Neural progenitor cell (in vitro differentiated cells): ENCODE measurements at regions not wholly inside any gene's neighbourhood (a gene's known extent, or its start where the extent isn't known, plus 50 kb on each side); places are given as distances from the start of the nearest gene placed in this dataset.

Experiments
- DNase-seq: peaks from one replicate; pipeline ENCODE4 v3.0.0-alpha.2; 2016; ENCODE audit warnings: low spot score
- H2AFZ ChIP-seq: fragments of 200-600 bp; sonication (generic); replicated peaks from 2 replicates; pipeline ENCODE4 v1.6.1; 2016; ENCODE audit warnings: antibody characterized with exemption
- H3F3A ChIP-seq: fragments of 200-600 bp; sonication (generic); 2 replicates; pipeline ENCODE4 v1.6.1; 2016; ENCODE audit warnings: antibody characterized with exemption, low read depth
- H3K27ac ChIP-seq: fragments of 200-600 bp; sonication (generic); 2 replicates; pipeline ENCODE4 v1.5.1; 2016; ENCODE audit warnings: mild to moderate bottlenecking
- H3K27me3 ChIP-seq: fragments of 200-600 bp; sonication (generic); 2 replicates; pipeline ENCODE4 v1.6.1; 2016; ENCODE audit warnings: mild to moderate bottlenecking, moderate library complexity
- H3K36me3 ChIP-seq: fragments of 200-600 bp; sonication (generic); 2 replicates; pipeline ENCODE4 v1.5.1; 2016
- H3K4me1 ChIP-seq: fragments of 200-600 bp; sonication (generic); 2 replicates; pipeline ENCODE4 v1.6.1; 2016; ENCODE audit warnings: mixed run types
- H3K4me2 ChIP-seq: fragments of 200-600 bp; sonication (generic); 2 replicates; pipeline ENCODE4 v1.6.1; 2016
- H3K4me3 ChIP-seq: fragments of 200-600 bp; sonication (generic); 2 replicates; pipeline ENCODE4 v1.5.1; 2016
- H3K79me2 ChIP-seq: fragments of 200-600 bp; sonication (generic); 2 replicates; pipeline ENCODE4 v1.6.1; 2016; ENCODE audit warnings: low read depth
- H3K9ac ChIP-seq: fragments of 200-600 bp; sonication (generic); 2 replicates; pipeline ENCODE4 v1.6.1; 2016
- H3K9me3 ChIP-seq: fragments of 200-600 bp; sonication (generic); 2 replicates; pipeline ENCODE4 v1.5.1; 2016; ENCODE audit warnings: low read depth
- H4K20me1 ChIP-seq: fragments of 200-600 bp; sonication (generic); 2 replicates; pipeline ENCODE4 v1.6.1; 2016; ENCODE audit warnings: low read depth
- H3K27ac Mint-ChIP-seq: 3 replicates; pipeline ENCODE4 v1.8.0; 2021; ENCODE audit warnings: mixed read lengths
- H3K27me3 Mint-ChIP-seq: 2 replicates; pipeline ENCODE4 v1.8.0; 2022; ENCODE audit warnings: low read depth, mild to moderate bottlenecking, inconsistent platforms, moderate library complexity, mixed read lengths; ENCODE audit not compliant: insufficient read depth
- H3K36me3 Mint-ChIP-seq: 3 replicates; pipeline ENCODE4 v1.8.0; 2021; ENCODE audit warnings: mixed read lengths
- H3K4me1 Mint-ChIP-seq: 3 replicates; pipeline ENCODE4 v1.8.0; 2021; ENCODE audit warnings: mixed read lengths
- H3K4me3 Mint-ChIP-seq: 3 replicates; pipeline ENCODE4 v1.8.0; 2021; ENCODE audit warnings: mild to moderate bottlenecking, moderate library complexity, mixed read lengths
- H3K9me3 Mint-ChIP-seq: 3 replicates; pipeline ENCODE4 v1.8.0; 2020; ENCODE audit warnings: mixed read lengths
- CTCF ChIP-seq: fragments of 200-600 bp; sonication (generic); IDR thresholded peaks from 2 replicates; pipeline ENCODE4 v1.5.1; 2017; ENCODE audit warnings: antibody characterized with exemption, mild to moderate bottlenecking
- EZH2 ChIP-seq: fragments of 200-600 bp; sonication (generic); IDR thresholded peaks from 2 replicates; pipeline ENCODE4 v1.6.1; 2017; ENCODE audit warnings: antibody characterized with exemption, mild to moderate bottlenecking, moderate library complexity
- EZH2phosphoT487 ChIP-seq: fragments of 200-600 bp; sonication (generic); IDR thresholded peaks from 2 replicates; pipeline ENCODE4 v1.6.1; 2017; ENCODE audit warnings: antibody characterized with exemption

GRCh38 chr7:81433206-81433605 is 336.6 kb downstream of the HGF start:
- no peaks in the 10 kb centered on the region for H3K79me2 ChIP-seq
- H3K27ac ChIP-seq, result no peak overlapping the region
- H3F3A ChIP-seq, result no peaks in the 10 kb centered on the region
- H3K27ac Mint-ChIP-seq, result no peak overlapping the region
- H3K4me3 ChIP-seq, result no peak overlapping the region
- no peak overlapping the region for H3K9ac ChIP-seq
- H3K4me1 Mint-ChIP-seq, result peaks cover 14% of the 10 kb centered on the region
- H4K20me1 ChIP-seq, result no peaks in the 10 kb centered on the region
- no peak overlapping the region for H2AFZ ChIP-seq
- no peaks in the 10 kb centered on the region for H3K4me1 ChIP-seq
- H3K27me3 Mint-ChIP-seq, result peaks cover 6% of the 10 kb centered on the region
- TF ChIP-seq EZH2 (no peak), EZH2phosphoT487 (no peak), CTCF (no peak)
- no peak overlapping the region for H3K4me3 Mint-ChIP-seq
- no peak for DNase-seq
- H3K27me3 ChIP-seq, result no peaks in the 10 kb centered on the region
- no peaks in the 10 kb centered on the region for H3K9me3 ChIP-seq
- H3K36me3 ChIP-seq, result no peaks in the 10 kb centered on the region
- no peak overlapping the region for H3K4me2 ChIP-seq
- peaks cover 9% of the 10 kb centered on the region for H3K9me3 Mint-ChIP-seq
- peaks cover 2% of the 10 kb centered on the region for H3K36me3 Mint-ChIP-seq

- Histone ChIP-seq H3K79me2 (no peaks in the 10 kb centered on the region), H3K27ac (no peak overlapping the region), H2AFZ (peak overlapping the region; percentile 66), H4K20me1 (no peaks in the 10 kb centered on the region), H3K9ac (no peak overlapping the region), H3K9me3 (no peaks in the 10 kb centered on the region), H3K36me3 (no peaks in the 10 kb centered on the region), H3K4me1 (no peaks in the 10 kb centered on the region), H3K4me2 (no peak overlapping the region), H3K4me3 (no peak overlapping the region), H3K27me3 (no peaks in the 10 kb centered on the region), H3F3A (no peaks in the 10 kb centered on the region)
- TF ChIP-seq CTCF (no peak), EZH2 (no peak), EZH2phosphoT487 (no peak)
- H3K4me1 Mint-ChIP-seq, result peaks cover 14% of the 10 kb centered on the region
- no peak for DNase-seq
- no peaks in the 10 kb centered on the region for H3K36me3 Mint-ChIP-seq
- H3K27ac Mint-ChIP-seq, result no peak overlapping the region
- no peaks in the 10 kb centered on the region for H3K9me3 Mint-ChIP-seq
- H3K4me3 Mint-ChIP-seq, result no peak overlapping the region
- H3K27me3 Mint-ChIP-seq, result peaks cover 2% of the 10 kb centered on the region
Observed at GRCh38 chr7:81430761-81431160, 339.1 kb downstream of the HGF start.

GRCh38 chr7:81430150-81430549 is 339.7 kb downstream of the HGF start:
- Mint-ChIP-seq H3K36me3 (no peaks in the 10 kb centered on the region), H3K4me3 (no peak overlapping the region), H3K27ac (peak overlapping the region; percentile 9), H3K27me3 (peaks cover 2% of the 10 kb centered on the region), H3K4me1 (peaks cover 14% of the 10 kb centered on the region), H3K9me3 (no peaks in the 10 kb centered on the region)
- no peaks in the 10 kb centered on the region for H3K27me3 ChIP-seq
- no peaks in the 10 kb centered on the region for H3K9me3 ChIP-seq
- TF ChIP-seq EZH2phosphoT487, result no peak
- peak; percentile 24 for TF ChIP-seq CTCF
- peak; percentile 20 for DNase-seq
- H3K36me3 ChIP-seq, result no peaks in the 10 kb centered on the region
- peak overlapping the region; percentile 66 for H2AFZ ChIP-seq
- H3K4me2 ChIP-seq, result no peak overlapping the region
- no peaks in the 10 kb centered on the region for H4K20me1 ChIP-seq
- H3K79me2 ChIP-seq, result no peaks in the 10 kb centered on the region
- H3F3A ChIP-seq, result no peaks in the 10 kb centered on the region
- H3K27ac ChIP-seq, result no peak overlapping the region
- H3K4me3 ChIP-seq, result no peak overlapping the region
- H3K4me1 ChIP-seq, result no peaks in the 10 kb centered on the region
- no peak overlapping the region for H3K9ac ChIP-seq

GRCh38 chr7:81427461-81427860 is 342.4 kb downstream of the HGF start:
- no peaks in the 10 kb centered on the region for H3K36me3 ChIP-seq
- Mint-ChIP-seq H3K27ac (no peak overlapping the region), H3K36me3 (no peaks in the 10 kb centered on the region), H3K27me3 (peaks cover 2% of the 10 kb centered on the region), H3K4me3 (no peak overlapping the region), H3K4me1 (peaks cover 14% of the 10 kb centered on the region), H3K9me3 (no peaks in the 10 kb centered on the region)
- TF ChIP-seq EZH2phosphoT487, result no peak
- no peak for TF ChIP-seq EZH2
- TF ChIP-seq CTCF, result no peak
- no peaks in the 10 kb centered on the region for H3K79me2 ChIP-seq
- H3K4me1 ChIP-seq, result no peaks in the 10 kb centered on the region
- H3K4me3 ChIP-seq, result no peak overlapping the region
- H3K4me2 ChIP-seq, result no peak overlapping the region
- no peak overlapping the region for H2AFZ ChIP-seq
- no peak for DNase-seq
- H3F3A ChIP-seq, result no peaks in the 10 kb centered on the region
- H3K27me3 ChIP-seq, result no peaks in the 10 kb centered on the region
- H3K9me3 ChIP-seq, result no peaks in the 10 kb centered on the region
- no peaks in the 10 kb centered on the region for H4K20me1 ChIP-seq
- no peak overlapping the region for H3K9ac ChIP-seq
- no peak overlapping the region for H3K27ac ChIP-seq
